Activated CD8-positive, alpha-beta memory T cell treated with anti-CD3 and anti-CD28 coated beads for 24 hours (primary cell): ENCODE measurements at regions not wholly inside any gene's neighbourhood (a gene's known extent, or its start where the extent isn't known, plus 50 kb on each side); places are given as distances from the start of the nearest gene placed in this dataset.
"Not testable (repeated sequence)": the region's sequence is repeated elsewhere in the genome, so short reads cannot be mapped to it uniquely, and the experiment has no call there.

ENCODE experiments used
- DNase-seq: peaks from one replicate; pipeline ENCODE4 v3.0.0-alpha.2; 2020

GRCh38 chr5:101717721-101718120 is 578.4 kb downstream of the SLCO4C1 start:
- no peak for DNase-seq

- no peak for DNase-seq
These were observed 579.1 kb downstream of the SLCO4C1 start for GRCh38 chr5:101716941-101717340.

GRCh38 chr5:101715790-101716189 is 580.3 kb downstream of the SLCO4C1 start:
- DNase-seq = not testable (repeated sequence)

- DNase-seq = no peak
These were observed 606.8 kb downstream of the SLCO4C1 start for GRCh38 chr5:101689306-101689705.

- no peak for DNase-seq
These were observed 607.9 kb downstream of the SLCO4C1 start for GRCh38 chr5:101688156-101688555.

GRCh38 chr5:101687349-101687985 is 608.6 kb downstream of the SLCO4C1 start:
- no peak for DNase-seq

GRCh38 chr5:101686536-101687157 is 609.4 kb downstream of the SLCO4C1 start:
- DNase-seq = no peak

GRCh38 chr5:101679816-101680215 is 616.3 kb downstream of the SLCO4C1 start:
- no peak for DNase-seq

GRCh38 chr5:101678481-101679193 is 617.4 kb downstream of the SLCO4C1 start:
- DNase-seq = peak; percentile 64

- DNase-seq = no peak
These were observed 618.1 kb downstream of the SLCO4C1 start for GRCh38 chr5:101677961-101678360.

GRCh38 chr5:101676646-101677045 is 619.4 kb downstream of the SLCO4C1 start:
- no peak for DNase-seq

GRCh38 chr5:101675510-101676219 is 620.4 kb downstream of the SLCO4C1 start:
- no peak for DNase-seq

- no peak for DNase-seq
These were observed 623.0 kb downstream of the SLCO4C1 start for GRCh38 chr5:101673120-101673519.

GRCh38 chr5:101664071-101664791 is 631.9 kb downstream of the SLCO4C1 start:
- no peak for DNase-seq

- DNase-seq = no peak
These were observed 632.5 kb downstream of the SLCO4C1 start for GRCh38 chr5:101663543-101663942.

GRCh38 chr5:101662263-101662662 is 633.8 kb downstream of the SLCO4C1 start:
- no peak for DNase-seq

GRCh38 chr5:101658433-101658832 is 637.7 kb downstream of the SLCO4C1 start:
- DNase-seq = no peak

- no peak for DNase-seq
These were observed 642.1 kb downstream of the SLCO4C1 start for GRCh38 chr5:101653996-101654395.

- no peak for DNase-seq
These were observed 648.2 kb downstream of the SLCO4C1 start for GRCh38 chr5:101647861-101648260.

GRCh38 chr5:101643794-101644193 is 652.3 kb downstream of the SLCO4C1 start:
- no peak for DNase-seq

GRCh38 chr5:101637599-101637998 is 658.5 kb downstream of the SLCO4C1 start:
- DNase-seq = no peak

GRCh38 chr5:101627770-101628169 is 668.3 kb downstream of the SLCO4C1 start:
- DNase-seq = not testable (repeated sequence)

- DNase-seq = no peak
These were observed 669.5 kb downstream of the SLCO4C1 start for GRCh38 chr5:101626572-101626971.
